NCI-H2227 (cell line): ENCODE measurements at regions not wholly inside any gene's neighbourhood (a gene's known extent, or its start where the extent isn't known, plus 50 kb on each side); places are given as distances from the start of the nearest gene placed in this dataset.
"Not testable (repeated sequence)": the region's sequence is repeated elsewhere in the genome, so short reads cannot be mapped to it uniquely, and the experiment has no call there.

ENCODE experiments used
- DNase-seq: peaks from one replicate; lab custom pipeline; 2025; ENCODE audit not compliant: unreplicated experiment; lab: John Stamatoyannopoulos, UW

- not testable (repeated sequence) for DNase-seq
Measured at GRCh38 chr18:78879072-78879883, 100.3 kb upstream of the SALL3 start.

GRCh38 chr18:78882585-78882984 is 97.0 kb upstream of the SALL3 start:
- no peak for DNase-seq

- DNase-seq: no peak
Measured at GRCh38 chr18:78883501-78883900, 96.1 kb upstream of the SALL3 start.

- DNase-seq: no peak
Measured at GRCh38 chr18:78884502-78884901, 95.1 kb upstream of the SALL3 start.

GRCh38 chr18:78889250-78889649 is 90.4 kb upstream of the SALL3 start:
- no peak for DNase-seq

- no peak for DNase-seq
Measured at GRCh38 chr18:78890388-78890787, 89.2 kb upstream of the SALL3 start.

GRCh38 chr18:78891185-78891762 is 88.3 kb upstream of the SALL3 start:
- DNase-seq: no peak

- DNase-seq: no peak
Measured at GRCh38 chr18:78892177-78892576, 87.4 kb upstream of the SALL3 start.

- DNase-seq: no peak
Measured at GRCh38 chr18:78892721-78893120, 86.9 kb upstream of the SALL3 start.

- DNase-seq: no peak
Measured at GRCh38 chr18:78893281-78894032, 86.2 kb upstream of the SALL3 start.

GRCh38 chr18:78894033-78894305 is 85.6 kb upstream of the SALL3 start:
- DNase-seq: no peak

- DNase-seq: no peak
Measured at GRCh38 chr18:78895207-78896001, 84.2 kb upstream of the SALL3 start.

- DNase-seq: no peak
Measured at GRCh38 chr18:78896111-78896905, 83.3 kb upstream of the SALL3 start.

- no peak for DNase-seq
Measured at GRCh38 chr18:78898066-78898465, 81.6 kb upstream of the SALL3 start.

GRCh38 chr18:78898635-78899034 is 81.0 kb upstream of the SALL3 start:
- DNase-seq: no peak

GRCh38 chr18:78899241-78899640 is 80.4 kb upstream of the SALL3 start:
- no peak for DNase-seq

GRCh38 chr18:78900938-78901909 is 78.4 kb upstream of the SALL3 start:
- DNase-seq: no peak

- DNase-seq: no peak
Measured at GRCh38 chr18:78901923-78902794, 77.5 kb upstream of the SALL3 start.
